ENCODE measurements at regions not wholly inside any gene's neighbourhood (a gene's known extent, or its start where the extent isn't known, plus 50 kb on each side); places are given as distances from the start of the nearest gene placed in this dataset.

DNA sequence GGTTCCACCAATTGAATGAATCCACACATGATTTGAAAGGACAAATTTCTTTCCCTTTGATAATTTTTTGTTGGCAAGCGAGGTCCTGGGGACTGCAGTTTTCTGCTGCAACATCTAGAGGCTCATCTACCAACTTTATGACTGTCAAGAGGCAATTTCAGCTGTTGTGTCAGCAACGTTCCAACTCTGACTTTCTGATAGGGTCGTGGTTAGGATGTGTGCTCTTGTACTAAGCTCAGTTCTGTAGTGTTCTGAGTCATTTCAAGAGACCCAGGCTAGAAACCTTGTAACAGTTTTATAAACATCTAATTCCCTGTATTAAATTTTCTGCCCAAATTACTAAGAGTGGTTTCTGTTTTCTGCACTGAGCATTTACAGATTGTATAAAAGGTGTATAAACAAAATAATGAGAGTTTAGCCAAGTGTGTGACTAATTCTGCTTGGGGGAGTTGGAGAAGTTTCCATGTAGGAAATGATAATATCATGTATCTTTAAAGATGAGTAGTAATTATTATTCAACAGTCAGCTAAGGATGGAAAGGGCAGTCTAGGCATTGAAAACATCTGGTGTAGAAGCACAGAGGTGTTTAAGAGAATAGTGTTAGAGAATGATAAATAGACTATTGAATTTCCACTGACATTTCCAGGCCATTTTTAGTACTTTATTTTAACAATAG lies 72.2 kb downstream of the RBMXL2 start:
- TF ChIP-seq ZSCAN12 (CRISPR knock-in tag; IDR thresholded peaks at IDR 0.05) = no peak
- TF ChIP-seq CHD4 (IDR thresholded peaks at IDR 0.05; ENCODE audit: borderline replicate concordance, low read length) = no peak
- no peak for TF ChIP-seq NR2C2 (CRISPR knock-in tag; IDR thresholded peaks at IDR 0.05; ENCODE audit: borderline replicate concordance)
- TF ChIP-seq, protein P1, sequence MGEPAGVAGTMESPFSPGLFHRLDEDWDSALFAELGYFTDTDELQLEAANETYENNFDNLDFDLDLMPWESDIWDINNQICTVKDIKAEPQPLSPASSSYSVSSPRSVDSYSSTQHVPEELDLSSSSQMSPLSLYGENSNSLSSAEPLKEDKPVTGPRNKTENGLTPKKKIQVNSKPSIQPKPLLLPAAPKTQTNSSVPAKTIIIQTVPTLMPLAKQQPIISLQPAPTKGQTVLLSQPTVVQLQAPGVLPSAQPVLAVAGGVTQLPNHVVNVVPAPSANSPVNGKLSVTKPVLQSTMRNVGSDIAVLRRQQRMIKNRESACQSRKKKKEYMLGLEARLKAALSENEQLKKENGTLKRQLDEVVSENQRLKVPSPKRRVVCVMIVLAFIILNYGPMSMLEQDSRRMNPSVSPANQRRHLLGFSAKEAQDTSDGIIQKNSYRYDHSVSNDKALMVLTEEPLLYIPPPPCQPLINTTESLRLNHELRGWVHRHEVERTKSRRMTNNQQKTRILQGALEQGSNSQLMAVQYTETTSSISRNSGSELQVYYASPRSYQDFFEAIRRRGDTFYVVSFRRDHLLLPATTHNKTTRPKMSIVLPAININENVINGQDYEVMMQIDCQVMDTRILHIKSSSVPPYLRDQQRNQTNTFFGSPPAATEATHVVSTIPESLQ (CRISPR knock-in tag; conservative IDR thresholded peaks at IDR 0.05) = no peak
- TF ChIP-seq, protein P2, sequence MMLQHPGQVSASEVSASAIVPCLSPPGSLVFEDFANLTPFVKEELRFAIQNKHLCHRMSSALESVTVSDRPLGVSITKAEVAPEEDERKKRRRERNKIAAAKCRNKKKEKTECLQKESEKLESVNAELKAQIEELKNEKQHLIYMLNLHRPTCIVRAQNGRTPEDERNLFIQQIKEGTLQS (CRISPR knock-in tag; IDR thresholded peaks at IDR 0.05) = no peak
- no peak for TF ChIP-seq TARDBP (CRISPR knock-in tag; IDR thresholded peaks at IDR 0.05)
- TF ChIP-seq, protein P3, sequence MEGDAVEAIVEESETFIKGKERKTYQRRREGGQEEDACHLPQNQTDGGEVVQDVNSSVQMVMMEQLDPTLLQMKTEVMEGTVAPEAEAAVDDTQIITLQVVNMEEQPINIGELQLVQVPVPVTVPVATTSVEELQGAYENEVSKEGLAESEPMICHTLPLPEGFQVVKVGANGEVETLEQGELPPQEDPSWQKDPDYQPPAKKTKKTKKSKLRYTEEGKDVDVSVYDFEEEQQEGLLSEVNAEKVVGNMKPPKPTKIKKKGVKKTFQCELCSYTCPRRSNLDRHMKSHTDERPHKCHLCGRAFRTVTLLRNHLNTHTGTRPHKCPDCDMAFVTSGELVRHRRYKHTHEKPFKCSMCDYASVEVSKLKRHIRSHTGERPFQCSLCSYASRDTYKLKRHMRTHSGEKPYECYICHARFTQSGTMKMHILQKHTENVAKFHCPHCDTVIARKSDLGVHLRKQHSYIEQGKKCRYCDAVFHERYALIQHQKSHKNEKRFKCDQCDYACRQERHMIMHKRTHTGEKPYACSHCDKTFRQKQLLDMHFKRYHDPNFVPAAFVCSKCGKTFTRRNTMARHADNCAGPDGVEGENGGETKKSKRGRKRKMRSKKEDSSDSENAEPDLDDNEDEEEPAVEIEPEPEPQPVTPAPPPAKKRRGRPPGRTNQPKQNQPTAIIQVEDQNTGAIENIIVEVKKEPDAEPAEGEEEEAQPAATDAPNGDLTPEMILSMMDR (CRISPR knock-in tag; IDR thresholded peaks at IDR 0.05) = no peak
- TF ChIP-seq, protein P4, sequence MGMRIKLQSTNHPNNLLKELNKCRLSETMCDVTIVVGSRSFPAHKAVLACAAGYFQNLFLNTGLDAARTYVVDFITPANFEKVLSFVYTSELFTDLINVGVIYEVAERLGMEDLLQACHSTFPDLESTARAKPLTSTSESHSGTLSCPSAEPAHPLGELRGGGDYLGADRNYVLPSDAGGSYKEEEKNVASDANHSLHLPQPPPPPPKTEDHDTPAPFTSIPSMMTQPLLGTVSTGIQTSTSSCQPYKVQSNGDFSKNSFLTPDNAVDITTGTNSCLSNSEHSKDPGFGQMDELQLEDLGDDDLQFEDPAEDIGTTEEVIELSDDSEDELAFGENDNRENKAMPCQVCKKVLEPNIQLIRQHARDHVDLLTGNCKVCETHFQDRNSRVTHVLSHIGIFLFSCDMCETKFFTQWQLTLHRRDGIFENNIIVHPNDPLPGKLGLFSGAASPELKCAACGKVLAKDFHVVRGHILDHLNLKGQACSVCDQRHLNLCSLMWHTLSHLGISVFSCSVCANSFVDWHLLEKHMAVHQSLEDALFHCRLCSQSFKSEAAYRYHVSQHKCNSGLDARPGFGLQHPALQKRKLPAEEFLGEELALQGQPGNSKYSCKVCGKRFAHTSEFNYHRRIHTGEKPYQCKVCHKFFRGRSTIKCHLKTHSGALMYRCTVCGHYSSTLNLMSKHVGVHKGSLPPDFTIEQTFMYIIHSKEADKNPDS (CRISPR knock-in tag; IDR thresholded peaks at IDR 0.05) = no peak
